M059J (cell line): ENCODE measurements at regions not wholly inside any gene's neighbourhood (a gene's known extent, or its start where the extent isn't known, plus 50 kb on each side); places are given as distances from the start of the nearest gene placed in this dataset.
A peak's percentile ranks its signal among the peaks of the same experiment; 100 is the strongest.
"Not testable (repeated sequence)": the region's sequence is repeated elsewhere in the genome, so short reads cannot be mapped to it uniquely, and the experiment has no call there.

Experiments
- DNase-seq: peaks from one replicate; pipeline ENCODE4 v3.0.0-alpha.2; 2012; ENCODE audit warnings: low read depth

DNA sequence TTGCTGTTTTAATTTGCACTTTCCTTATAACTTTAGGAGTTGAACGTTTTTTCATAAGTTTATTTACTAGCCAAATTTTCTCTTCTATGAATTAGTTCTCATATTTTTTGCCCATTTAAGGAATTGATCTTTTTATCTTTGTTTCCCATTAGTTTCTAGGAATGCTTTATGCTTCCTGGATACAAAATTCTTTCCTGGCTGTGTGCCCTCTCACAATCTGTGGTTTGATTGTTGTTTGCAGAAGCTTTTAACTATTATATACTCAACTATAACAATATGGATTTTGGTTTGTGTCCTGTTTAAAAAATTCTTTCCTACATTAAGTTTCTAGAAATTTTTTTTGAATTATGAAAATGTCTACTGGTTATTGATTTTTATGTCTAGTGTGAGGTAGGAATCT lies 206.3 kb downstream of the CSNK1G3 start:
- peak; percentile 14 for DNase-seq

- DNase-seq: peak; percentile 78
These were observed 205.2 kb downstream of the CSNK1G3 start for GRCh38 chr5:123717139-123717538.

DNA sequence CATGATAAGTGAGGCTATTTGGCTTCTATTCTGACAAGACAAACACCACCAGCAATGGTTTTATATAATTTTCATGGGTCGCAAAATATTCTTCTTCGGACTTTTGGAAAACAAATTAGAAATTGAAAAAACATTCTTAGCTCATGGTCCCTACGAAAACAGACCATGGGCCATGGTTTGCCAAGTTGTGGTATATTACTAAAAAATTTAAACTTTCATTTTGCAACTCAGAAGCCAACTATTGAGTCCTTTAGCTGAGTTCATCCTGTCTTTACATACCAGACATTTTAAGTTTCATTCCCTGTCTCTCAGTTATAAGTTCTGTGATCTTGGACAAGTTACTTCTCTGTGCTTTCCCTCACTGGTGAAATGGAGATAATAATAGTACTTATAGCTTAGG lies 198.1 kb downstream of the CSNK1G3 start:
- no peak for DNase-seq

GRCh38 chr5:123709422-123709821 lies 197.4 kb downstream of the CSNK1G3 start:
- DNase-seq: no peak

GRCh38 chr5:123708074-123708806 lies 196.3 kb downstream of the CSNK1G3 start:
- peak; percentile 95 for DNase-seq

DNA sequence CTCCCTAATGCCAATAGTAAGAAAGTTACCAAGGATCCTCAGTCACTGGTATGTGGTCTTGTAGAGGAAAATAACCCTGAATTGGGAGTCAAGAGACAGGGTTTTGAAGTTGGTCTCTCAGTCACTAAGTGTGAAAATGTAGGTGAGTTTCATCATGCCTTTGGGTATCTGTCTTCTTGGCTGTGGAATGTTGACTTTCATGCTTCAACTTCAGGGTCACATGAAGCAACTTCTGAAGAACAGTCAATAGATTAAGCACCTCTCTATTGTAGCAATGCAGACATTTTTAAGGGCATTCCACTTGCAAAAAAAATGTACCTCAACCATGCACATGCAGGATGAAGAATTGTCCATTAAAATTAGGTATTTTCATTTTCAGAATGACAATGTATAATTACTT lies 194.6 kb downstream of the CSNK1G3 start:
- DNase-seq: no peak

DNA sequence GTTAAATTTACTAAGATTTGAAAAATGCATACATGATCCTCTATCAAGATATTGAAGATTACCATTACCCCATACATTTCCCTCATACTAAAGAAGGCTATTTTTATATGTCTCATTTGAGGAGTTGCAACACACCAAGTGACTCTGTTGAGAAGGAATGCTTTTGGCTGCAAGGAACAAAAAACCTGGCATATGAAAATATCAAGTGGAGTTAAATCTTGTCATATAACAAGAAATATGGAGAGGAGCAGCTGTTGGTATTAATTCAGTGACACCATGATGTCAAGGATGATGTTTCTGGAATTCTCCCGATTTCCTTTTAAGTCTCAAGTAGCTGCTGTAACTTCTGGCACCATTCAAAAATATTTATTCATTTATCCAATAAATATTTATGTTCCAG lies 193.8 kb downstream of the CSNK1G3 start:
- DNase-seq: no peak

DNA sequence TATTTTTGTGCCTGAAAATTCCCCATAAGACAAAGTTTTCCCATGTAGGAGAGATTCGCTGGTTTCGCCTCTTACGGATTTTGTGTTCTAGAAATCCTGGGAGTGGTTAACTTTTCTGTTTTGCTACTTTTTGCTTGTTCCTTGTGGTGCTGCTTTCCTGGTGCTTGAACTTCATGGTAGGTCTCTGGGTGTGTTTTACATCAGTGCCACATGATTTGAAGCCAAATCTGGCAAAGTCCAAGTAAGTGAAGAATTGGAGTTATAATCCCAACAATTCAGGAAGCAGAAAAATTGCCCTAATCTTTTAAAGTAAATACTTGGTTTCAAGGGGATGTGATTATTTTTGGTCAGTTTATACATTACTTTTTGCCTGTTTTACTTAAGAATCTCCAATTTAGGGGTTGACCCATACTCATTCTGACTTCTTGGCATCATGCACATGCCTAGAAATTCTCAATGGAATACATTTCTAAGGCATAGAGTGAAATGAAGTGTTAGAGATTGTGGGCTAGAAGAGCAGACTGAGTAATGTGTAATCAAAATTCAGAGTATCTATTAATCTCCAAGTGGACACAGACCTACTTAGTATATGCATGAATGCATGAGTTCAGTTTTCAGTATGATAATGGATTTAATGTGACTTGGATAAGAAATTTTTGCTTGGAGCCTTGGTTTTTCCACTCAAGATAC lies 189.7 kb downstream of the CSNK1G3 start:
- DNase-seq: no peak

GRCh38 chr5:123700624-123701287 lies 188.8 kb downstream of the CSNK1G3 start:
- DNase-seq: peak; percentile 98

DNA sequence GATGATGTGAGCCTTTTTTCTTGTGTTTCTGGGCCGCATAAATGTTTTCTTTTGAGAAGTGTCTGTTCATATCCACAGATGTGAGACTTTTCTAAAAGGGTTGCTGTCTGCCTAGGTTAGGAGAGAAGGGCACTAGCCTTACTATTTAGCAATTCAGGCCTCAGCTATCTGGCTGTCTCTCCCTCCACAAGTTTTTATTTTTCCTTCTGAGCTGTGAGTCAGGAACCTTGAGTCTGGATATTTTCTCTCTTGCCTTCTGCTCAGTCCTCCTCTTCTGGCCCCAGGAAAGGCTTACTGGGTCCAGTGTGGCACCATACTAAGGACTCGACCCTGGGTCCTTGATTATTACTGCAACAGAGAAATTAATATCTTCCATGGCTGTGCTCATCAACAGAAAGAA lies 187.6 kb downstream of the CSNK1G3 start:
- DNase-seq: no peak

GRCh38 chr5:123698937-123699336 lies 187.0 kb downstream of the CSNK1G3 start:
- not testable (repeated sequence) for DNase-seq

DNA sequence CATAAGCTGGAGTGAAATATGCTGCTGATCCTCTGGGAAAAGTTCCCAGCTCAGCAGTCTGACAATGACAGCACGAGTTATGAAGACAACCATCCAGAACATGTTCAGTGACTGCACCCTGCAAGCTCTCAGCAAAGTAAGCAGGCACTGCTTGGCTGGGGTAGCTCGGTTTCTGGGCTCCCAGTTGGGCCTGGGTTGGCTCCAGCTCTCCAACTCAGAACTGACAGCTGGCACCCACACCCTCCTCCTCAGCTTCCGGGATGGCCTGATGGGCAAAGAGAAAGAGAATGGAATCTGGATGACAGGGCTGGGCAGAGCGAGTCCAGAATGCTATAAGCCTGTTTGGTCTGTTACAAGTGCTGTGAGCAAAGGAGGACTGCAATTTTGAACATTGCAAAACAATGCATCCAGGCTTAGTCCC lies 185.0 kb downstream of the CSNK1G3 start:
- DNase-seq: no peak

- peak; percentile 50 for DNase-seq
These were observed 178.8 kb downstream of the CSNK1G3 start for GRCh38 chr5:123690821-123691220.

- peak; percentile 76 for DNase-seq
These were observed 169.1 kb downstream of the CSNK1G3 start for GRCh38 chr5:123681061-123681460.

DNA sequence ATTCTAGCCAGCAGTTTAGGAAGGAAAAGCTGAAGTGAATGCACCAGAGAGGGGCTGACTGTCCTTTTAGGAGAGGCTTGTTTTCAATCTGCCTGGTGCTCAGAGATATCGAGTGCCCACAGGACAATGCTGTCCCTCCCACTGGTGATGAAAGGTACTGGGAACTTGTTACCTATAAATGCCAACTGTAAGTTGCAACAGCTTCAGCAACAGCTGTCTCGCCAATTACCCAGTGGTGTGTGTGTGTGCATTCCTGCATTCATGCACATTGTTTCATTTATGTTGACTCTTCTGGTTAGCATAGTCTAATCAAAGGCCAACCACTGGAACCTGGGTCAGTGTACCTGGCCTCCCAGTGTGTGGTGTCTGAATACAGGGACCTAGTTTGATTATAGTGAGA lies 161.1 kb downstream of the CSNK1G3 start:
- DNase-seq: peak; percentile 16

DNA sequence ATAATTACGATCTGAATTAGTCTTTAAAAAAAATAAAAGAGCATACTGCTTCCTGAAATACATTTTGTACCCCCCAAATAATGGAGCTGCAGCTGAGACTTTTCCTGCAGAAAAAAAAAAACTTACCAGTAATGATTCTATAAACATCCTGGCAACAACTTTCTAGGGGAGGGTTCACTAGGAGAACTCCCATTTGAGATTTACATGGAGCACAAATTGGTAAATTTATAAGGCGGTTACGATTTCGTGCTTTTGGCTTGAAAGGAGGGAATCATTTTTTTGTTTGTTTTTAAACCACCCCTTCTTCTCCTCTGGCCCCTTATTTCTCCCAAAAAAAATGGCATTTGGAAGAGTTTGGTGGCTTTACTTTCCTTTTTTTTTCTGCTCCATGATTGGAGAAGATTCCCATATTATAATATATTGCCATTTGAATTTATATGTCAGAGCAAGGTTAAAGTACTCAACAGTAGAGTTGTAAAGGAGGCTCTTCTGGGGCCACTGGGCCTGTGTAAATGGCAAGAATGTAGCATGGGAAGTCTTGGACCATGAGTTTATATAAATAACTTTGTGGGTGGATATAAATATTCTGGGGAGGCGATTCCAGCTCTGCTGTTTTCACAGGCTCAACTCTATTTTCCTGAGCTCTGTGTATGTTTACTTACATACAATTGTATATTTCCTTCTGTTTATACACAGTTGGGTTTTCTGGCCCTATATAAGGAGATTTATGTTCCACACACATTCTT lies 159.9 kb downstream of the CSNK1G3 start:
- DNase-seq: no peak

GRCh38 chr5:123671042-123671441 lies 159.1 kb downstream of the CSNK1G3 start:
- peak; percentile 41 for DNase-seq
